GM19372 (cell line): ENCODE measurements at regions not wholly inside any gene's neighbourhood (a gene's known extent, or its start where the extent isn't known, plus 50 kb on each side); places are given as distances from the start of the nearest gene placed in this dataset.
A peak's percentile ranks its signal among the peaks of the same experiment; 100 is the strongest.
"Not testable (repeated sequence)": the region's sequence is repeated elsewhere in the genome, so short reads cannot be mapped to it uniquely, and the experiment has no call there.

Experiments
- ATAC-seq: cut with Tn5 transposase; IDR thresholded peaks from one replicate; pipeline ENCODE4 v1.9.1; 2021; ENCODE audit warnings: mild to moderate bottlenecking, low read depth, moderate library complexity; ENCODE audit not compliant: unreplicated experiment

DNA sequence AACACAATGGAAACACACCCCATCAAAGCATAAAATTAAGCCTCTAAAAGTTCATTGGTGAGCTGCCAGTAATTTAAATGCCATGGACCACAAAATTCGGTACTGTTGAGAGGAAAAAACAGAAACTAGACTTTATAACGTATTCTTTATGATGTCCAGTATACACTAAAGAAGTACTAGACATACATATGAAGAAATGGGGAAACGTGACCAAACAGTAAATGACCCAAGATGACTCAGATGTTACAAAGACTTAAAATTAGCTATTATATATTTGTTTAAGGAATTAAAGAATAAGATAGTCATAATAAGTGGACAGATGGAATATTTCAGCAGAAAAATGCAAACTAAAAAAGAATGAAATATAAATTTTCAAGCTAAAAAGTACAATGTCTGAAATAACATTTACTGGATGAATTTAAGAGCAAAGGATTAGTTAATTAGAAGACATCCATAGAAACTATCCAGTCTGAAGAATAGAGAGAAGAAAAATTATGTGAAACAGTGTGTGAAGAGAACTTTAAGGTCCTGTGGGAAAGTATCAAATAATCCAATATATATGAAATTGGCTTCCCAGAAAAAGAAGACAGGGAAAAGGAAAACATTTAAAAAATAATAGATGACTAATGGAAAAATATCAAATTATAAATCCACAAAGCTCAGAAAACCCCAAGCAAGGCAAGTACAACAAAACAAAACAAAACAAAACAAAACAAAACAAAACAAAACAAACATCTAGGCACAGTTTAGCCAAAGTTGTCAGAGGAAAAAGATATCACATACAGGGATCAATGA, 69.4 kb downstream of the SAMD9 start:
- no peak for ATAC-seq

- ATAC-seq = no peak
Measured at GRCh38 chr7:93047514-93048099, 70.2 kb downstream of the SAMD9 start.

GRCh38 chr7:93046641-93047040, 71.1 kb downstream of the SAMD9 start:
- no peak for ATAC-seq

DNA sequence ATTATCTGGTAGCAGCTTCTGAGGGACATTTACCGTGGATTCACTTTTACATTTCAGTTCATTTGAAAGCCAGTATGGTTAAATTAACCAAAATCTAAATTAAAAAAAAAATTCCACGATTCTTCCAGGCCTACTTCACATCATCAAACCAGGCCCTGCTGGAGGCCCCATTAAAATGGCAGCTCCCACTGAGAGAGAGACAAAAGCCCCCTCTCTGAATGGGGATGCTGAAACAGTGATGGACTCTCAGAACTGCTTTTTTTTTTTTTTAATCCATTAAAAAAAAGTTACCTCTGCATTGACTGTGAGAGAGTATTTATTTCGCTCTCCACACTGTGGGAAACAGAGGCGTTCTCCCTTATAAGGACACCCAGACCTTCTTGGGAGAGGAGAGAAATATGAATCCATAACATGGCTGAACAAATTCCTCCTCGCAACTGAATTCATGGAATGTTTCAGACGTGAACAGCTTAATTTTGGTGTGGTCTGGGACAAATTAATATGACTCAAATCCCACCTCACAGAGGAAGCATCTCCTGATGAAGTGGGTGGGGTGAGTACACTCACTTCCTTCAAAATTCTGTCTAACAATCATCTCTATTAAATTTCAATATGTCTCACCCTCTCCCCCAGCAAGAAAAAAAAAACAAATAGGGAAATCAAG, 73.5 kb downstream of the SAMD9 start:
- no peak for ATAC-seq

- ATAC-seq = no peak
Measured at GRCh38 chr7:93043385-93043985, 74.3 kb downstream of the SAMD9 start.

DNA sequence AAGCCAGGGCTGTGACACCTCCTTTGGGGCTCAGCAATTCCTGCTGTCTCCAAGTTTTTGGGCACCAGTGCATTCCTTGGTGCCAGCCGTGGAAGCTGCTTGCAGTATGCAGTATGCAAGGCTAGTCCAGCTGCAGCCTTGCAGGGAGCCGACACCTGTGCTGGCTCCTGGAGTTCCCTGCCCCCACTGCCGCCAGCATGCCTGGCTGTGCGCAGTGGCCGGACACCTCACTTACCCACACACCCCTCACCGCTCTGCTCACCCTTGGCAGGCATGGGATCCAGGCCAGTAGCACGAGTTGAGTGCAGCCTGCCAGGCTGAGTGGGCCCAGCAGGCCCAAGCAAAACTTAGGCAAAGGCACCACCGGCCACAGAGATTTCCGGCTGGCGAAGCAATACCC, 77.4 kb downstream of the SAMD9 start:
- no peak for ATAC-seq

DNA sequence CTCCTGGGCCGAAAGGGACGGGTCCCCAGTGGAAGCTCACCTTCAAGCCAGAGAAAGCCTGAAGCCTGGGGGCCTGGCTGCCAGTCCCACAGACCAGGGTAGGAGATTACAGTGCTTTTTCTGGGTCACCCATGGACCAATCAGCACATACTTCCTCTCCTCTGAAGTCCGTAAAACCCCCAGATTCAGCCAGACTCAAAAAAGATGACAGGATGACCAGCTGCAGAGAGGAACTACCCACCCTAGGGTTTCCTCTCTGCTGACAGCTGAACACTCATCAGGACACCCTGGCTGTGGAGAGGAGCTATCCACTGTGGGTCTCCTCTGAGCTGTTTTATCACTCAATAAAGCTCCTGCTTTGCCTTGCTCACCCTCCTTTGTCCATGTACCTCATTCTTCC, 78.0 kb downstream of the SAMD9 start:
- no peak for ATAC-seq

- ATAC-seq = no peak
Measured at GRCh38 chr7:93039282-93039681, 78.5 kb downstream of the SAMD9 start.

DNA sequence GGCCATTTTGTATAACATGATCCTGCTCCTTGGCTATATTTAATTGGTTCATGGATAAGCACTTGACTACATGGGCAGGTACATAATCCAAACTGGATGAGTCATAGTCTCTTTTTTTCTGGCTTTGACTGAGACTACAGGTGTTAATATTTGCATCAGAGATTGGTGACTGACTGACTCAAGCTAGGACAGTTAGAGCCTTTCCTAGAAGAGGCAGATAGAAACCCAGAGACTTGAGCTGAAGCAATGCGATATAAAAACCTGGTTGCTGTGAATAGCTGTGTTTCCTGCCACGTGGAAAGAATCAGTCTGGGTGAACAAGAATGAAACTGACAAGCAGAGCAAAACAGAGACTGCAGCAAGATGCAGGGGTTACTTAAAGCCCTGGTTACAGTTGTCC, 81.0 kb downstream of the SAMD9 start:
- ATAC-seq = peak; percentile 67

DNA sequence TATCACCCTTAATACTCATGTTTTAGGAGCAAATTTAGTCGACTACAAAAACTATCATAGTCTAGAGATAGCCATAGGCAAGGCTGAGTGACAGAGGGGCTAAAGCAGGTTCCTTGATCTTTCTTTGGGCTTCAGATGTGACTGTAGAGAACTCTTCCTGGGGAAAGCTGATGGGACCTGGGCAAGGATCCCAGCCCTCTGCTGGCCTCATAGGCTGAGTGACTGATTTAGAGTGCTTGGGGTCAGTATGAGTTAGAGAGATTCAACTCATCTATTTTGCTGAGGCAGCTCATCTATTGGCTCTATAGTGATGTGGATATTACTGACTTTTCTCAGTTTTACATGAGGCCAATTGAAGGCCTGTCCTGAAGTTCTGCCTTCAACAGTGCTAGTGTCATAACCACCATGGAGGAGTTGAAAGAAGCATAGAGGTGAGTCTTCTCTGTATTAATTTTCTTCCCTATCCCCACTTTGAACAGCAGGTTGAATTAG, 81.6 kb downstream of the SAMD9 start:
- ATAC-seq = no peak

DNA sequence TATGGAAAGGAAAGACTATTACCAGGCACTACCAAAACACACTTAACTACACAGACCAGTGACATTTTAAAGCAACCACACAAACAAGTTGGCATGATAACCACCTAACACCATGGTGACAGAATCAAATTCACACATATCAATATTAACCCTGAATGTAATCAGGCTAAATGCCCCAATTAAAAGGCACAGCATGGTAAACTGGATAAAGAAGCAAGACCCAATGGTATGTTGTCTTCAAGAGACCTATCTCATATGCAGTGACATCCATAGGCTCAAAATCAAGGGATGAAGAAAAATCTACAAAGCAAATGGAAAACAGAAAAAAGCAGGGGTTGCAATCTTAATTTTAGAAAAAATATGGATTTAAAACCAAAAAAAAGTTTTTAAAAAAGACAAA, 86.0 kb downstream of the SAMD9 start:
- ATAC-seq = no peak

DNA sequence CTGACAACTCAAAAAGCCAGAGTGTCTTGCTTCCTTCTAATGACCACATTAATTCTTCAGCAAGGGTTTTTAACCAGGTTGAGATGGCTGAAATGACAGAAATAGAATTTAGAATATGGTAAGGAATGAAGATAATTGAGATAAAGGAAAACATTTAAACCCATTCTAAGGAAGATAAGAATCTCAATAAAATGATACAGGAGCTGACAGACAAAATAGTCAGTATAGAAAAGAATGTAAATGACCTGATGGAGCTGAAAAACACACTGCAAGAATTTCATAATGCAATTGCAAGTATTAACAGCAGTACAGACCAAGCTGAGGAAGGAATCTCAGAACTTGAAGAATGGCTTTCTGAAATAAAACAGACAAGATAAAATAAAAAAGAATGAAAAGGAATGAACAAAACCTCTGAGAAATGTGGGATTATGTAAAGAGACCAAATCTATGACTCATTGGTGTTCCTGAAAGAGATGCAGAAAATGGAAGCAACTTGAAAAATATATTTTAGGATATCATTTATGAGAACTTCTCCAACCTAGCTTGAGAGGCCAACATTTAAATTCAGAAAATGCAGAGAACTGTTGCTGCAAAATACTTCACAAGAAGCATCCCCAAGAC, 87.1 kb downstream of the SAMD9 start:
- no peak for ATAC-seq

- ATAC-seq = no peak
Measured at GRCh38 chr7:93029056-93029455, 88.7 kb downstream of the SAMD9 start.

GRCh38 chr7:93028610-93029009, 89.2 kb downstream of the SAMD9 start:
- no peak for ATAC-seq

DNA sequence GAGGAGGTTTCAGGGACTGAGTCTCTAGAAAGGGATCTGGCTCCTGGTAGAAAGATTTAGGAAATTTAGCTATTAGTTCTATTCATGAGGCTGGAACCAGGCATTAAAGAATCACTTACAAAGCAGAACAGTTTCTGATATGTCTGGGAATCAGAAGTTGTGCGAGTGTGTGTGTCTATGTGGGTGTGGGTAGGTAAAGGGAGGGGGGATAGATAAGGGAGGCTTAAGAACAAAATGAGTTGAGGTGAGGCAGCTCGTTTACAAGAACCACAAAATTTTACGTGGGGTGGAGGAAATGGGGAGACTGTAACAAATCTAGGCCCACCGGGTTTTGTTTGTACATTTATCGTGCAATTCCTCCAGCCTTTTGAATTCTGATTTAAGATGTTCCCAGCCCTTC, 90.7 kb downstream of the SAMD9 start:
- ATAC-seq = no peak

DNA sequence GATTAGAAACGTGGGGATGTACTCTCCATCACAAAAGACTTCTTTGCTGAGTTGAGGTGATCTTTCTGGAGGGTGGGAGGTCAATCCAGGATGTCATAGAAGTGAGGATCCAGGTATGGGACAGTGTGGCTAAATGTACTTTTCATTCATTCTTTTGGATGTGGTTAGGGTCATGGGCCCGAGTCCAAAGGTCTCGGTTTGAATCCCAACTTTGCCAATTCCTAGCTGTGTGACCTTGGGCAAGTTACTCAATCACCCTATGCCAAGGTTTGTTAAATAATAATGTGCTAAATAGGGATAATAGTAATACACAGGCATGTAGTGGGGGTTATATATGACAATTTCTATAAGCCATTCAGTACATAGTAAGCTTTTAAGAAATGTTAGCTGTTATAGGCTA, 91.4 kb downstream of the SAMD9 start:
- no peak for ATAC-seq

- no peak for ATAC-seq
Measured at GRCh38 chr7:93025389-93025788, 92.4 kb downstream of the SAMD9 start.

- not testable (repeated sequence) for ATAC-seq
Measured at GRCh38 chr7:93022931-93023478, 94.8 kb downstream of the SAMD9 start.

GRCh38 chr7:93021748-93022147, 96.0 kb downstream of the SAMD9 start:
- no peak for ATAC-seq

GRCh38 chr7:93018716-93019115, 99.1 kb downstream of the SAMD9 start:
- ATAC-seq = no peak
